GM21390 (cell line): ENCODE measurements at regions not wholly inside any gene's neighbourhood (a gene's known extent, or its start where the extent isn't known, plus 50 kb on each side); places are given as distances from the start of the nearest gene placed in this dataset.

Experiments
- ATAC-seq: cut with Tn5 transposase; IDR thresholded peaks from one replicate; pipeline ENCODE4 v1.9.1; 2021; ENCODE audit not compliant: unreplicated experiment

- no peak for ATAC-seq
Observed at GRCh38 chr10:2744547-2745200, 322.7 kb upstream of the PFKP start.

- no peak for ATAC-seq
Observed at GRCh38 chr10:2734603-2735002, 332.7 kb upstream of the PFKP start.

GRCh38 chr10:2733278-2733963, 333.9 kb upstream of the PFKP start:
- ATAC-seq = no peak

- no peak for ATAC-seq
Observed at GRCh38 chr10:2731940-2732339, 335.4 kb upstream of the PFKP start.

GRCh38 chr10:2729197-2729596, 338.2 kb upstream of the PFKP start:
- no peak for ATAC-seq

DNA sequence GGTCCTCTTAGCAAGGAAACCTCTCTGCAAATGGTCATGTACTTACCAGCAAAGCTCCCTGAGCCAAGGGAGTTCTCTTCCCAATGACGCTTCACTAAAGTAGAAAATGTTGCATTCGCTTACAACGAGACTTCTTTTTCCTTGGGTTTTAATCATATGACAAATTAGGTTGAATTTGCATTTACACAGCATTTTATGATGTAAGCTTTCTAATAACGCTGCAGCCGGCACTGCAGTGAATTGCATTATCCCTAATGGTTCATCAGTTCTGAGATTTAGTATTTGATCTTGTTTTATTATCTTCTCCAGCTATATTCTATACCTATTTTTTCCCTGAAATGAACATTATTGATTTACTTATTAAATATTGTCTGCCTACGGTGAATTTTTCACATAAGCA, 339.3 kb upstream of the PFKP start:
- ATAC-seq = no peak

- ATAC-seq = no peak
Observed at GRCh38 chr10:2716596-2716995, 350.8 kb upstream of the PFKP start.

DNA sequence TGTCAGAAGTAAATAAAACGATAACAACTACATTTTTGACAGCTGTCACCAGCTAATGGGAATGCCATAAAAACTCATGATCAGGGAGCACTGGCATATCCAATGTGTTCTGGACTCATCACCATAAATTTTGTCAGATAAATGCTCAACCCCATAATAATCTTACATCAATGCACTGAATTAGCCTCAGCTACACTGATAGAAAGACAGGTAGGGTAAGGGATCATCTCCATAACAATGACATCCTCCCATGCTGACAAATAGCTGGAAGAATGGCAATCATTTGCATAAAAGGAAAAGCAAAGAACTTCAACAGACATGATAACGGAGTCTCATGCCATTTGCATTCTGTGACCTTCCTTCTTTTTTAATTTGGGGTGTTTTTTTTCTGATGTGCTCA, 352.8 kb upstream of the PFKP start:
- ATAC-seq = no peak

GRCh38 chr10:2703953-2704352, 363.4 kb upstream of the PFKP start:
- no peak for ATAC-seq

DNA sequence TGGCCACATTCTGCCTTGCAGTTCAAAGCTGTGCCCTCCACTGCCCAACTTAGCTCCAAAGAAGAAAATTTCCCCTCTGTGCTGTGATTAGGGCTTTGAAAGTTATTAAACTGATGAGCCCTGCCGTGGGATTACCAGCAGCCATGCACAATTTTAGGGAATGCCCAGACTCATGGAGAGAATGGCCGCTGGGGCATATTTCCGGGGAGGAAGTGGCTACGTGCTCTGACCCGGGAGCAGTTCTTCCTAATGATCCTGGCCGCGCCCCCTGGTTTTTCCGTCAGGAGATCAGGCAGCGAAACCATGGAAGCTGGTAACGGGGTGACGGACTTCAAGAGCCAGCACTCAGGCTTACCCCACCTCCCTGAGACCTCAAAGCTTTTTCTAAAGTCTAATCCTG, 365.5 kb upstream of the PFKP start:
- no peak for ATAC-seq

- ATAC-seq = no peak
Observed at GRCh38 chr10:2700626-2701305, 366.6 kb upstream of the PFKP start.

GRCh38 chr10:2688958-2689357, 378.4 kb upstream of the PFKP start:
- no peak for ATAC-seq

DNA sequence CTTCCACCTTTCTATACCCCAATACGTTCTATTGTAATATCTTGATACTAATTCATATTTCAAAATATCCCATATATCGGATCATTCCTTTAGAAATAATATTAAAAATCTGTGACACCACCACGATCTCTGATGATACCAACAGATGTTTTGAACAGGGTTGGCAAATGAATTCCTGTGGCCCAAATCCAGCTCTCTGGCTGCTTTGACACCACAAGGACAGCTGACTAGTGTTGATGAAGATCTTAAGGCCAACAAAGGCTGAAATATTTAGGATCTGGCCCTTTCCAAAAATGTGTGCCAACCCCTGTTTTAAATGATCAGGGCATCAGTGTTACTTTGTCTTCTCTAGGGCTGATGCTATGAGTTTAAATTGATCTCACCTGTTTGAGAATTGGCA, 380.7 kb upstream of the PFKP start:
- no peak for ATAC-seq

GRCh38 chr10:2682491-2682890, 384.9 kb upstream of the PFKP start:
- ATAC-seq = no peak

GRCh38 chr10:2681891-2682290, 385.5 kb upstream of the PFKP start:
- no peak for ATAC-seq

DNA sequence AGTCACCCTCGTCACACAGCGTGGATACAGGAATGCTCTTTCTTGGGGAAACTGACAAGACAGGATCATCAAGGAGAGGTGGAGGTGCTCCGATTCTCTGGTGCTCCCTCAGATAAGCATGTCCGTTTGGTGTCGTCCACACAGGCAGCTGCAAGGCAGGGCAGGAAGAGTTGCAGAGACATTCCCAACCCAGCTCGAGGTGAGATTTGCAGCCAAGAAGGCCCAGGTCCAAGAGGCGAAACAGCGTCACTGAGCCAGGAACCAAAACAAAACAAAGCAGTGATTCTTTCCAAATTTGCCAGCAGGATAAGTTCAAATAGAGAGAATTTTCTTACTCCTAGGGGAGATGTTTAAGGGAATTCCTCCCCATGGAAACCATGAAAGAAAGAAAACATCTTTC, 386.5 kb upstream of the PFKP start:
- no peak for ATAC-seq

DNA sequence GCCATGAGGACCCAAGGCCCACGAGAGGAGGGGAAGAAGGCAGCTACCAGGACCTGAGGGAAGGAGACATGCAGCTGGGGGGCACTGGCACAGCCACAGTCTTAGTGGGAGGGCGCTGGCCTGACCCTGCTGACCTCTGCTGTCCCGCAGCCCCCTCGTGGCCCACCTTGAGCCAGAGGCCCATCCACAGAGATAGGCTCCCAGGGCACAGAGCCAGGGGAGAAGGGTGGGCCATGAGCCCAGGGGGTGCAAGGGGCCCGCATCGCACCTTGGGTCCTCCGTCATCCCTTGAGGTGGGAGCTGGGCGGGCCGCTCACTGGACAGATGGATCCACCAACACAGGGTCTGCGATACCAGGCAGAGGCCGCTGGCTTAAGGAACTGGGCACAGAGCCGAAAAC, 387.7 kb upstream of the PFKP start:
- no peak for ATAC-seq

DNA sequence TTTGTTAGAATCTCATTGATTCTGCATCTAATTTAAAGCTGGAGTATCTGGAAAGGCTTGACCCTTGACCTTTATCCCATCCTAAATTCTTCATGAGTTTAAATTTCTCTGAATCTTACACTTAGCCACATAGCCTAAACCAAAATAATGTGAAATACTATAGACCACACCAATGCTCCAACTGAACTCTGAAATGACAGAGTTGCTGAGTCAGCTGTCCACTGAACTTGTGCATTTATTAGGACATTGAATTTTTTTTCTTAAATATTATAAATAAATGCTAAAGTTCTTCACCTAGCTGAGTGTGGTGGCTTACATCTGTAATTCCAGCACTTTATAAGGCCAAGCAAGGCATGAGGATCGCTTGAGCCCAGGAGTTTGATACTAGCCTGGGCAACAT, 390.9 kb upstream of the PFKP start:
- ATAC-seq = no peak

GRCh38 chr10:2674451-2674850, 392.9 kb upstream of the PFKP start:
- ATAC-seq = no peak

GRCh38 chr10:2670864-2671263, 396.5 kb upstream of the PFKP start:
- ATAC-seq = no peak

GRCh38 chr10:2665772-2666171, 401.6 kb upstream of the PFKP start:
- ATAC-seq = no peak

- no peak for ATAC-seq
Observed at GRCh38 chr10:2660276-2660675, 407.1 kb upstream of the PFKP start.
